CD4-positive, alpha-beta T cell treated with Interleukin-12 subunit alpha and Interleukin-12 subunit beta, for 1 hour (primary cell): ENCODE measurements at regions not wholly inside any gene's neighbourhood (a gene's known extent, or its start where the extent isn't known, plus 50 kb on each side); places are given as distances from the start of the nearest gene placed in this dataset.

Experiments used
- DNase-seq: peaks from one replicate; pipeline ENCODE4 v3.0.0-alpha.2; 2020

DNA sequence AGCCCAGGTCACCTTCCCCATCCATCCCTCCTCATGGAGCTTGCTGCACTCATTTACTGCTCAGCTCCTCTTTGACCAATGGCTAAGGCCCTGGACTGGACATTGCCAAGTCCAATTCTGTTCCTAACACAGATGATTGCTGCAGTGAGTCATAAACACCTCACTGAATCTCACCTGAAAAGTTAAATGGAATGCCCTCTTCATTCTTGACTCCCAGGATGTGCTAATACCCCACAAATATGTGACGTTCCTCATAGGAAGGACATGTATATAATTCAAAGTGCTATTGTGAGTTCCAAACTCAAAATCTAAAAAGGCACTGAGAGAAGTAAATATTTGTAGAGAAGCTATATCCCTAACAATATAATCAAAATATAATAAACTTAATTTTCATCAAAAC, 73.5 kb upstream of the DLX6 start:
- no peak for DNase-seq

DNA sequence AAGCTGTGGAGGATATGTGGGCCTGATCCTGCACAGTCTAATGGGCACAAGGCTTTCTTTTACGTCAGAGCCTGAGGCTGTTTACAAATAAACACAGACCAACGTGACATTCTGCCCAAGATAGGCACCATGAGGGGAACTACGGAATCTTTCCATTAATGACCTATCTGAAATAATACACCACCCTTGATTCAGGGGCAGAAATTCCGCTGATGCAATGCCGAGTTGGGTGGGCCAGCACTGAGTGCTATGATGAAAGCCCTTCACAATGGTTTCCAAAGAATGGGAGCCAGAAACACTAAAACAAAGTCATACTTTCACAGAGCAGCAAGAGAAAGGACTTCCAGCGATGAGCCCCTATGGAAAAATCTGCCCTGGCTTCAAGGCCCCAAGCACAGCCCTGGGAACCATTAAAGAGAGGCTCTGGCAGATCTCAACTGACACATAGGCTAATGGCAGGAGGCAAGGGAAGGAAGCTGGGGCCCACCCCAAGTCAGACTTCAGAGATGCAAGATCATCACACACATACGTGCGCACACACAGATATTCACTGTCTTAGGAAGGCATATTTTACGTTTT, 72.2 kb upstream of the DLX6 start:
- DNase-seq, result no peak

DNA sequence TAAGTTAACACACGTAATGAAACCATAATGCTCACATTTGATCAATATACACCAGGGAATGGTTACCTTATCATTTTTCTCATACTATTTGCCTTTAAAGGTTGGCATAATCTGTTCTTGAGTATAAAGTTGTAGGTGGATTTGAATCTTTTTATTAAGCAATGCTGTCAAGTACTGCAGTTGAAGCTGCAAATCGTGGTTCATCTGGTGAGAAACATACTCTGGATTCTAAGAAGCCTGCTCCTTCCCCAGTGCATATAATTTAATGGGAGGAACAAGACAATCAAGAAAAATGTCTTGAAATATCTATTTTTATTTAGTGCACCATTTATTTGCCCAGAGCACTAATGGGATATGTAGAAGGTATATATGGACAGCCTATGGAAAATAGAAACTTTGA, 68.7 kb upstream of the DLX6 start:
- DNase-seq, result no peak

- no peak for DNase-seq
Observed at GRCh38 chr7:96942112-96942511, 63.2 kb upstream of the DLX6 start.

GRCh38 chr7:96949766-96950165, 55.6 kb upstream of the DLX6 start:
- no peak for DNase-seq

GRCh38 chr7:96952974-96953391, 52.4 kb upstream of the DLX6 start:
- no peak for DNase-seq

DNA sequence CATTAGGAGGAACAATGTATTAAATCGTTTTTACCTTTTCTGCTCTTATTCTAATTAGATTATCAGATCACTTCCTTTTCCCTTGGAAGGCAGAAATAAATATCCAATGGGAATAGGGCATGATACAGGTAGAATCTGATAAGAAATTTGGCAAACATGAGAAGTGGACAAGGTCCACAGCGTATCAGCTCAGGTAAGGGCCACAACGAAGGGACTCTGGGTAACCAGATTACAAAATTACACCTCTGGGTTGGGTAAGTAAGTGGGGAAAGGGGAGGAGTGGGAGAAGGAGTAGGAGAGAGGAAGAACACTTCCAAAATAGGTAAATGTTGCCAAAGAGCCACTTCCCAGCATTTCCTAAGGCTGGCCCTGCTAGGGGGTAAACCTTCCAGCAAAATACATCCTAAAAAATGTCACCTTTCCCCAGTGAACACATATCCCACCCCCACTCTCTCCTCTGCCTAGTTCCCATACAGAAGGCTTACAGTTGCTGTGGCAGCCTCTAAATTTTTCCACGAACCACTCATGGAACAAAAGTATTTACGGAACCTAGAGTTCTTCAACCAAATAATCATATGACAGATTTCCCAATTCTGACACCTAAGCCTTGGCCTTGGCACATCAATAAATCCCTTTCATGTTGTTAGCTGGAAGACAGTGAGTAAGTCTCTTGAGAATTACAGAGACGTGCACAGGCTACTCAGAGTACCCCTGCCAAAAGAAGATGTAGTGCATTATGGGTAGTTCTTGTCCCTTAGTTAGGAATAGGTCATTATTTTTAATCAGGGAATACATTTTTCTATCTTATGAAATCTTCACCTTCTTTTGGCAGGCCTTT, 51.5 kb upstream of the DLX6 start:
- DNase-seq, result no peak
